ENCODE measurements at regions not wholly inside any gene's neighbourhood (a gene's known extent, or its start where the extent isn't known, plus 50 kb on each side); places are given as distances from the start of the nearest gene placed in this dataset.

- no peaks in the 10 kb centered on the region for H3K9me3 ChIP-seq (ENCODE audit: low read depth, low read length, poor library complexity, severe bottlenecking)
- DNase-seq (ENCODE audit: low spot score): no peak
- TF ChIP-seq, protein P1, sequence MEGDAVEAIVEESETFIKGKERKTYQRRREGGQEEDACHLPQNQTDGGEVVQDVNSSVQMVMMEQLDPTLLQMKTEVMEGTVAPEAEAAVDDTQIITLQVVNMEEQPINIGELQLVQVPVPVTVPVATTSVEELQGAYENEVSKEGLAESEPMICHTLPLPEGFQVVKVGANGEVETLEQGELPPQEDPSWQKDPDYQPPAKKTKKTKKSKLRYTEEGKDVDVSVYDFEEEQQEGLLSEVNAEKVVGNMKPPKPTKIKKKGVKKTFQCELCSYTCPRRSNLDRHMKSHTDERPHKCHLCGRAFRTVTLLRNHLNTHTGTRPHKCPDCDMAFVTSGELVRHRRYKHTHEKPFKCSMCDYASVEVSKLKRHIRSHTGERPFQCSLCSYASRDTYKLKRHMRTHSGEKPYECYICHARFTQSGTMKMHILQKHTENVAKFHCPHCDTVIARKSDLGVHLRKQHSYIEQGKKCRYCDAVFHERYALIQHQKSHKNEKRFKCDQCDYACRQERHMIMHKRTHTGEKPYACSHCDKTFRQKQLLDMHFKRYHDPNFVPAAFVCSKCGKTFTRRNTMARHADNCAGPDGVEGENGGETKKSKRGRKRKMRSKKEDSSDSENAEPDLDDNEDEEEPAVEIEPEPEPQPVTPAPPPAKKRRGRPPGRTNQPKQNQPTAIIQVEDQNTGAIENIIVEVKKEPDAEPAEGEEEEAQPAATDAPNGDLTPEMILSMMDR (conservative IDR thresholded peaks at IDR 0.05; ENCODE audit: low read depth, low read length): no peak
- no peak for TF ChIP-seq EZH2 (IDR thresholded peaks at IDR 0.05; ENCODE audit: borderline replicate concordance, low read depth, low read length, poor library complexity, severe bottlenecking)
- BruUV-seq (replicated peaks): no TSS peak
- ChIA-PET POLR2A (ENCODE audit: low non-redundant PET) (no interaction called here), CTCF (no interaction called here)
- intact Hi-C loops (cut with micrococcal nuclease; ENCODE audit: unreplicated experiment): no loop called here
- H3K4me3 ChIP-seq (ENCODE audit: low read depth, low read length, poor library complexity, severe bottlenecking): no peak overlapping the region
- H3K27me3 ChIP-seq (replicated peaks; ENCODE audit: insufficient read depth, low read depth, low read length, poor library complexity): peaks cover 6% of the 10 kb centered on the region
- no peaks in the 10 kb centered on the region for H3K36me3 ChIP-seq (ENCODE audit: insufficient read depth, low read length, poor library complexity, severe bottlenecking)
- no peak overlapping the region for H3K27ac ChIP-seq (ENCODE audit: low read depth, low read length, poor library complexity, severe bottlenecking)
- H3K4me1 ChIP-seq (ENCODE audit: insufficient read depth, low read length, poor library complexity, severe bottlenecking): no peaks in the 10 kb centered on the region
Observed at GRCh38 chr16:76816475-76816874, 374.5 kb upstream of the MON1B start.

- H3K9me3 ChIP-seq (ENCODE audit: low read depth, low read length, poor library complexity, severe bottlenecking): no peaks in the 10 kb centered on the region
- CTCF ChIA-PET: no interaction called here
- POLR2A ChIA-PET (ENCODE audit: low non-redundant PET): no interaction called here
Observed at GRCh38 chr16:76818606-76819181, 372.3 kb upstream of the MON1B start.

GRCh38 chr16:76819226-76819916 is 371.6 kb upstream of the MON1B start:
- no TSS peak for BruUV-seq (replicated peaks)
- no peaks in the 10 kb centered on the region for H3K9me3 ChIP-seq (ENCODE audit: low read depth, low read length, poor library complexity, severe bottlenecking)
- no peak overlapping the region for H3K27ac ChIP-seq (ENCODE audit: low read depth, low read length, poor library complexity, severe bottlenecking)
- no peak for TF ChIP-seq EZH2 (IDR thresholded peaks at IDR 0.05; ENCODE audit: borderline replicate concordance, low read depth, low read length, poor library complexity, severe bottlenecking)
- TF ChIP-seq, protein P1 (conservative IDR thresholded peaks at IDR 0.05; ENCODE audit: low read depth, low read length): no peak
- DNase-seq (ENCODE audit: low spot score): no peak
- H3K4me3 ChIP-seq (ENCODE audit: low read depth, low read length, poor library complexity, severe bottlenecking): no peak overlapping the region
- intact Hi-C loops (cut with micrococcal nuclease; ENCODE audit: unreplicated experiment): no loop called here
- CTCF ChIA-PET: no interaction called here
- POLR2A ChIA-PET (ENCODE audit: low non-redundant PET): no interaction called here
- no peaks in the 10 kb centered on the region for H3K36me3 ChIP-seq (ENCODE audit: insufficient read depth, low read length, poor library complexity, severe bottlenecking)
- H3K4me1 ChIP-seq (ENCODE audit: insufficient read depth, low read length, poor library complexity, severe bottlenecking): no peaks in the 10 kb centered on the region
- H3K27me3 ChIP-seq (replicated peaks; ENCODE audit: insufficient read depth, low read depth, low read length, poor library complexity): peaks cover 6% of the 10 kb centered on the region

More at GRCh38 chr16:76818606-76819181, 372.3 kb upstream of the MON1B start:
- intact Hi-C loops (cut with micrococcal nuclease; ENCODE audit: unreplicated experiment): no loop called here
- no TSS peak for BruUV-seq (replicated peaks)
- TF ChIP-seq, protein P1 (conservative IDR thresholded peaks at IDR 0.05; ENCODE audit: low read depth, low read length): no peak
- TF ChIP-seq EZH2 (IDR thresholded peaks at IDR 0.05; ENCODE audit: borderline replicate concordance, low read depth, low read length, poor library complexity, severe bottlenecking): no peak
- Histone ChIP-seq H3K27ac (ENCODE audit: low read depth, low read length, poor library complexity, severe bottlenecking) (no peak overlapping the region), H3K4me1 (ENCODE audit: insufficient read depth, low read length, poor library complexity, severe bottlenecking) (no peaks in the 10 kb centered on the region), H3K4me3 (ENCODE audit: low read depth, low read length, poor library complexity, severe bottlenecking) (no peak overlapping the region), H3K27me3 (replicated peaks; ENCODE audit: insufficient read depth, low read depth, low read length, poor library complexity) (peaks cover 6% of the 10 kb centered on the region), H3K36me3 (ENCODE audit: insufficient read depth, low read length, poor library complexity, severe bottlenecking) (no peaks in the 10 kb centered on the region)
- no peak for DNase-seq (ENCODE audit: low spot score)
